Dendritic cell treated with granulocyte-macrophage colony-stimulating factor and Interleukin-4, amounts not matched to agents 40 ng/mL and 50 ng/mL, for 4 days (primary cell): ENCODE measurements at regions not wholly inside any gene's neighbourhood (a gene's known extent, or its start where the extent isn't known, plus 50 kb on each side); places are given as distances from the start of the nearest gene placed in this dataset.
"Not testable (repeated sequence)": the region's sequence is repeated elsewhere in the genome, so short reads cannot be mapped to it uniquely, and the experiment has no call there.

ENCODE experiments used
- H3K27ac Mint-ChIP-seq: one replicate; pipeline ENCODE4 v1.8.0; 2022; ENCODE audit warnings: mild to moderate bottlenecking, mixed read lengths
- H3K27me3 Mint-ChIP-seq: one replicate; pipeline ENCODE4 v1.8.0; 2022; ENCODE audit warnings: mild to moderate bottlenecking, mixed read lengths
- H3K36me3 Mint-ChIP-seq: one replicate; pipeline ENCODE4 v1.8.0; 2022; ENCODE audit warnings: low read depth, mixed read lengths
- H3K4me1 Mint-ChIP-seq: one replicate; pipeline ENCODE4 v1.8.0; 2022; ENCODE audit warnings: low read depth, mixed read lengths
- H3K4me3 Mint-ChIP-seq: one replicate; pipeline ENCODE4 v1.8.0; 2022; ENCODE audit warnings: mild to moderate bottlenecking, moderate library complexity, mixed read lengths
- H3K9me3 Mint-ChIP-seq: one replicate; pipeline ENCODE4 v1.8.0; 2022; ENCODE audit warnings: mixed read lengths
- intact Hi-C: fragments of 100-400 bp; cut with micrococcal nuclease; formaldehyde crosslinking; loops from one replicate; pipeline ENCODE4 v1.15.0; 2022

GRCh38 chr10:80769700-80770160 is 232.0 kb downstream of the SH2D4B start:
- intact Hi-C loops, result no loop called here
- no peak overlapping the region for H3K27ac Mint-ChIP-seq
- no peak overlapping the region for H3K4me3 Mint-ChIP-seq
- no peaks in the 10 kb centered on the region for H3K4me1 Mint-ChIP-seq
- no peaks in the 10 kb centered on the region for H3K9me3 Mint-ChIP-seq
- H3K36me3 Mint-ChIP-seq, result no peaks in the 10 kb centered on the region
- peaks cover 3% of the 10 kb centered on the region for H3K27me3 Mint-ChIP-seq

- intact Hi-C loops, result no loop called here
Measured at GRCh38 chr10:80770239-80770638, 232.5 kb downstream of the SH2D4B start.

GRCh38 chr10:80771285-80771684 is 233.6 kb downstream of the SH2D4B start:
- H3K27ac Mint-ChIP-seq, result no peak overlapping the region
- H3K9me3 Mint-ChIP-seq, result no peaks in the 10 kb centered on the region
- H3K4me3 Mint-ChIP-seq, result no peak overlapping the region
- H3K4me1 Mint-ChIP-seq, result no peaks in the 10 kb centered on the region
- H3K36me3 Mint-ChIP-seq, result no peaks in the 10 kb centered on the region
- peaks cover 3% of the 10 kb centered on the region for H3K27me3 Mint-ChIP-seq
- intact Hi-C loops, result no loop called here

More at GRCh38 chr10:80770239-80770638, 232.5 kb downstream of the SH2D4B start:
- Mint-ChIP-seq H3K36me3 (no peaks in the 10 kb centered on the region), H3K4me1 (no peaks in the 10 kb centered on the region), H3K27me3 (peaks cover 3% of the 10 kb centered on the region), H3K9me3 (no peaks in the 10 kb centered on the region), H3K27ac (no peak overlapping the region), H3K4me3 (no peak overlapping the region)

GRCh38 chr10:80771902-80772555 is 234.3 kb downstream of the SH2D4B start:
- Mint-ChIP-seq H3K4me3 (no peak overlapping the region), H3K36me3 (no peaks in the 10 kb centered on the region), H3K27me3 (peaks cover 3% of the 10 kb centered on the region), H3K27ac (no peak overlapping the region), H3K9me3 (no peaks in the 10 kb centered on the region), H3K4me1 (no peaks in the 10 kb centered on the region)
- intact Hi-C loops, result no loop called here

- no peaks in the 10 kb centered on the region for H3K4me1 Mint-ChIP-seq
- no peak overlapping the region for H3K27ac Mint-ChIP-seq
- no peaks in the 10 kb centered on the region for H3K36me3 Mint-ChIP-seq
- H3K9me3 Mint-ChIP-seq, result no peaks in the 10 kb centered on the region
- intact Hi-C loops, result no loop called here
- no peak overlapping the region for H3K4me3 Mint-ChIP-seq
- H3K27me3 Mint-ChIP-seq, result peaks cover 2% of the 10 kb centered on the region
Measured at GRCh38 chr10:80772596-80772995, 234.9 kb downstream of the SH2D4B start.

- intact Hi-C loops, result no loop called here
- Mint-ChIP-seq H3K4me3 (no peak overlapping the region), H3K27ac (no peak overlapping the region), H3K9me3 (no peaks in the 10 kb centered on the region), H3K4me1 (no peaks in the 10 kb centered on the region), H3K27me3 (no peaks in the 10 kb centered on the region), H3K36me3 (no peaks in the 10 kb centered on the region)
Measured at GRCh38 chr10:80784695-80785094, 247.0 kb downstream of the SH2D4B start.

- Mint-ChIP-seq H3K4me3 (no peak overlapping the region), H3K36me3 (no peaks in the 10 kb centered on the region), H3K27ac (no peak overlapping the region), H3K27me3 (no peaks in the 10 kb centered on the region), H3K9me3 (no peaks in the 10 kb centered on the region), H3K4me1 (no peaks in the 10 kb centered on the region)
- intact Hi-C loops, result no loop called here
Measured at GRCh38 chr10:80786322-80786721, 248.6 kb downstream of the SH2D4B start.

GRCh38 chr10:80787952-80788351 is 250.2 kb downstream of the SH2D4B start:
- intact Hi-C loops, result no loop called here
- no peaks in the 10 kb centered on the region for H3K9me3 Mint-ChIP-seq
- H3K27me3 Mint-ChIP-seq, result no peaks in the 10 kb centered on the region
- H3K4me1 Mint-ChIP-seq, result no peaks in the 10 kb centered on the region
- H3K27ac Mint-ChIP-seq, result no peak overlapping the region
- H3K4me3 Mint-ChIP-seq, result no peak overlapping the region
- H3K36me3 Mint-ChIP-seq, result no peaks in the 10 kb centered on the region

- Mint-ChIP-seq H3K27me3 (no peaks in the 10 kb centered on the region), H3K36me3 (no peaks in the 10 kb centered on the region), H3K27ac (no peak overlapping the region), H3K9me3 (no peaks in the 10 kb centered on the region), H3K4me3 (no peak overlapping the region), H3K4me1 (no peaks in the 10 kb centered on the region)
- intact Hi-C loops, result no loop called here
Measured at GRCh38 chr10:80794994-80795393, 257.3 kb downstream of the SH2D4B start.

GRCh38 chr10:80805343-80806020 is 267.8 kb downstream of the SH2D4B start:
- Mint-ChIP-seq H3K27ac (no peak overlapping the region), H3K36me3 (no peaks in the 10 kb centered on the region), H3K4me3 (no peak overlapping the region), H3K4me1 (no peaks in the 10 kb centered on the region), H3K27me3 (no peaks in the 10 kb centered on the region), H3K9me3 (peaks cover 10% of the 10 kb centered on the region)
- intact Hi-C loops, result no loop called here

- no peak overlapping the region for H3K4me3 Mint-ChIP-seq
- H3K27me3 Mint-ChIP-seq, result no peaks in the 10 kb centered on the region
- no peaks in the 10 kb centered on the region for H3K4me1 Mint-ChIP-seq
- no peak overlapping the region for H3K27ac Mint-ChIP-seq
- intact Hi-C loops, result no loop called here
- H3K36me3 Mint-ChIP-seq, result no peaks in the 10 kb centered on the region
- peaks cover 45% of the 10 kb centered on the region for H3K9me3 Mint-ChIP-seq
Measured at GRCh38 chr10:80814147-80814652, 276.5 kb downstream of the SH2D4B start.

GRCh38 chr10:80829151-80829550 is 291.4 kb downstream of the SH2D4B start:
- H3K4me1 Mint-ChIP-seq, result no peaks in the 10 kb centered on the region
- no peak overlapping the region for H3K4me3 Mint-ChIP-seq
- H3K36me3 Mint-ChIP-seq, result no peaks in the 10 kb centered on the region
- intact Hi-C loops, result no loop called here
- no peaks in the 10 kb centered on the region for H3K27me3 Mint-ChIP-seq
- H3K9me3 Mint-ChIP-seq, result peaks cover 40% of the 10 kb centered on the region
- no peak overlapping the region for H3K27ac Mint-ChIP-seq

GRCh38 chr10:80829562-80829961 is 291.9 kb downstream of the SH2D4B start:
- Mint-ChIP-seq H3K36me3 (no peaks in the 10 kb centered on the region), H3K27me3 (no peaks in the 10 kb centered on the region), H3K27ac (no peak overlapping the region), H3K4me3 (no peak overlapping the region), H3K9me3 (peaks cover 40% of the 10 kb centered on the region), H3K4me1 (no peaks in the 10 kb centered on the region)
- intact Hi-C loops, result no loop called here

- H3K4me1 Mint-ChIP-seq, result not testable (repeated sequence)
- H3K9me3 Mint-ChIP-seq, result peaks cover 39% of the 10 kb centered on the region
Measured at GRCh38 chr10:80832693-80833092, 295.0 kb downstream of the SH2D4B start.

More at GRCh38 chr10:80832693-80833092, 295.0 kb downstream of the SH2D4B start:
- H3K4me3 Mint-ChIP-seq, H3K27ac Mint-ChIP-seq, H3K36me3 Mint-ChIP-seq, intact Hi-C loops, H3K27me3 Mint-ChIP-seq: not testable (repeated sequence)
